Tibial nerve (tissue), 4 donors: ENCODE measurements at regions not wholly inside any gene's neighbourhood (a gene's known extent, or its start where the extent isn't known, plus 50 kb on each side); places are given as distances from the start of the nearest gene placed in this dataset.
A peak's percentile ranks its signal among the peaks of the same experiment; 100 is the strongest.

Experiments
- DNase-seq, 2 donors: peaks; one replicate each; pipeline ENCODE4 v3.0.0-alpha.2; 2019; ENCODE audit warnings: low spot score in 2 of 2
- H3K27ac ChIP-seq, 4 donors: fragments of 200-600 bp; sonication (generic) in 3 of 4; one replicate each; pipeline ENCODE4 v1.5.1; 2017 to 2019; ENCODE audit warnings: mild to moderate bottlenecking in 1 of 4
- H3K27me3 ChIP-seq, 2 donors: fragments of 200-600 bp; sonication (generic) in 1 of 2; one replicate each; pipeline versions ENCODE4 v1.5.1 to v1.6.0; 2017 to 2019
- H3K36me3 ChIP-seq, 3 donors: fragments of 200-600 bp; sonication (generic); one replicate each; pipeline ENCODE4 v1.5.1; 2018 to 2019
- H3K4me1 ChIP-seq, 4 donors: fragments of 200-600 bp; sonication (generic) in 3 of 4; one replicate each; pipeline ENCODE4 v1.5.1; 2017 to 2019
- H3K4me3 ChIP-seq, 4 donors: fragments of 200-600 bp; sonication (generic) in 3 of 4; one replicate each; pipeline ENCODE4 v1.5.1; 2017 to 2019; ENCODE audit warnings: mild to moderate bottlenecking in 1 of 4, moderate library complexity in 1 of 4
- H3K9me3 ChIP-seq, 4 donors: fragments of 200-600 bp; sonication (generic) in 3 of 4; one replicate each; pipeline ENCODE4 v1.5.1; 2017 to 2019
- CTCF ChIP-seq, 5 experiments: fragments of 200-600 bp in 3 of 5; fragments of 450-650 bp in 2 of 5; sonication (generic) in 3 of 5; IDR thresholded peaks; one replicate each; pipeline ENCODE4 v1.5.1; 2016 to 2019; ENCODE audit warnings: antibody characterized with exemption in 5 of 5, mild to moderate bottlenecking in 3 of 5, moderate library complexity in 2 of 5
- EP300 ChIP-seq, 2 donors: sonication (generic); formaldehyde crosslinking; IDR thresholded peaks; one replicate each; pipeline ENCODE4 v1.6.1; 2017; ENCODE audit warnings: antibody characterized with exemption in 2 of 2, mild to moderate bottlenecking in 1 of 2
- POLR2A ChIP-seq, 2 donors: fragments of 450-650 bp; IDR thresholded peaks; one replicate each; pipeline ENCODE4 v1.6.1; 2017; ENCODE audit warnings: antibody characterized with exemption in 2 of 2, mild to moderate bottlenecking in 2 of 2, moderate library complexity in 2 of 2
- WGBS, 2 donors: methylation state at CpG; one replicate each; pipeline ENCODE4 v1.1.5; 2018; 5-methylcytosine and 5-hydroxymethylcytosine counted together

DNA sequence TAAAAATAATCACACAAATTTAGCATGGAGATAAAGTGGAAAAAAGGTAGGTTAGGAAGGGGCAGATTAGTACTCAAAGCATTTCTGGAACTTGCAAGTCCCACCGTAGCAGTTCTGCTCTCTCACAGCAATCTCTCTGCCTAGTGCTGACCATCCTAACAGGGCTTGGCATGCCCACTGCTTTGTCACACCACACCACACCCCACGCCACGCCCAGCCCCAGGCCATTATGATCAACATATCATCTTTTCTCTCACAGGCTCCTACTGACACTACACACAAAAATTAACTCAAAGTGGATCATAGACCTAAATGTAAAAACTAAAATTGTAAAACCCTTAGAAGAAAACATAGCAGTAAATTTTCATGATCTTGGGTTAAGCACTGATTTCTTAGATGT lies 273.7 kb downstream of the DAD1 start:
- Histone ChIP-seq H3K4me3 (no peak overlapping the region), H3K27ac (no peak overlapping the region), H3K4me1 (peaks cover 0 to 3% (median 0%) of the 10 kb centered on the region in 4 donors), H3K9me3 (no peaks in the 10 kb centered on the region), H3K36me3 (no peaks in the 10 kb centered on the region), H3K27me3 (no peaks in the 10 kb centered on the region)
- 82 to 94% methylated on average over 3 of the region's 3 CpGs for WGBS, 2 donors
- TF ChIP-seq EP300 (IDR thresholded peaks at IDR 0.05) (no peak), CTCF (IDR thresholded peaks at IDR 0.05) (no peak), POLR2A (IDR thresholded peaks at IDR 0.05) (no peak)
- no peak for DNase-seq

DNA sequence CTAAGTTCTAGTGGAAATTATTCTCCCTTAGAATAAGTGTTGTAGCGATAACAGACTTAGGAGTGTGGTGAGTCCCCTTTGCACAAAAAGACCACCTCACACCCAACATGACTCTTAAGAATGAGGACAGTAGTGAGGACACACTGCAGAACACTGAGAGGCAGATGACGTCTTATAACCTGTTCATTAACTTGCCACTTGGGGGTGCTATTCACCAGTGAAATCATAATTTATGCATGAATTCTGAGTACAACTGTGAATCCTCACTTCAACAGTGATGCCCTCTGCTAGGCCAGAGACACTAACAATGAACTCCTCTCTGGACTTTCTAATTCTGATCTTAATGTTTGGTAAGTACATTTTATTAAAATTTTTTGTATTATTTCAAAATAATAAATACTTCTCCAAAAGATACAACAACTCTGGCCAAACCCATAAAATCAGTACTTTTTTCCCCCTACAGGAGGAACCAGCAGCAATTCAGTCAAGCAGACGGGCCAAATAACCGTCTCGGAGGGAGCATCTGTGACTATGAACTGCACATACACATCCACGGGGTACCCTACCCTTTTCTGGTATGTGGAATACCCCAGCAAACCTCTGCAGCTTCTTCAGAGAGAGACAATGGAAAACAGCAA lies 274.7 kb downstream of the DAD1 start:
- H3K36me3 ChIP-seq: no peaks in the 10 kb centered on the region
- no peak overlapping the region for H3K27ac ChIP-seq
- WGBS, 2 donors: 48 to 51% methylated on average over 6 of the region's 6 CpGs
- peak in 1 of 2 donors; percentile 54 for DNase-seq
- TF ChIP-seq EP300 (IDR thresholded peaks at IDR 0.05) (no peak), CTCF (IDR thresholded peaks at IDR 0.05) (peak; percentile 35 to 58 (median 53))
- H3K9me3 ChIP-seq: no peaks in the 10 kb centered on the region
- no peak overlapping the region for H3K4me3 ChIP-seq
- H3K4me1 ChIP-seq: no peaks in the 10 kb centered on the region
- no peaks in the 10 kb centered on the region for H3K27me3 ChIP-seq

GRCh38 chr14:22313172-22313801 lies 275.7 kb downstream of the DAD1 start:
- no peak for DNase-seq
- H3K27ac ChIP-seq: no peak overlapping the region
- H3K27me3 ChIP-seq: no peaks in the 10 kb centered on the region
- no peaks in the 10 kb centered on the region for H3K4me1 ChIP-seq
- 48 to 56% methylated on average over 1 of the region's 1 CpG for WGBS, 2 donors
- H3K9me3 ChIP-seq: no peaks in the 10 kb centered on the region
- no peaks in the 10 kb centered on the region for H3K36me3 ChIP-seq
- no peak for TF ChIP-seq CTCF (IDR thresholded peaks at IDR 0.05)
- TF ChIP-seq POLR2A (IDR thresholded peaks at IDR 0.05): no peak
- TF ChIP-seq EP300 (IDR thresholded peaks at IDR 0.05): no peak
- no peak overlapping the region for H3K4me3 ChIP-seq

- H3K27ac ChIP-seq: no peak overlapping the region
- no peak for TF ChIP-seq EP300 (IDR thresholded peaks at IDR 0.05)
- no peak for TF ChIP-seq CTCF (IDR thresholded peaks at IDR 0.05)
- no peak for TF ChIP-seq POLR2A (IDR thresholded peaks at IDR 0.05)
These were observed 277.4 kb downstream of the DAD1 start for GRCh38 chr14:22311636-22312035.

DNA sequence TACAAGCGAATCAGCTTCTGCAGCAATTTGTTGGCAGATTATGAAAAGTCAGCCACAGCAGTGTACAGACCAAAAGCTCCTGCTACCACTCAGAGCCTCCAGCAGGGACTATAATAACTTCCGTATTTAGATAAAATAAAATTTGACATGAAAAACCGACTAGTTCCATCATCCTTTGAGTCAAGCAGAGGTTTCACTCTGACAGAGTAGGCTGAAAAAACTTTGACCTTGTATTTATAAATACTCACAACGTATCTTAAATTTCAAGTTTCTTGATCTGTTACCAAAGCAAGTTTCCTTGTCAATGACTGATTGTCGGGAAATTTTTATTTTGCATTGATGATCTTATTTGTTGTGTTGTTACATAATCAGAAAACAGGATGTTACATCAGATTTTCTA lies 283.4 kb downstream of the DAD1 start:
- Histone ChIP-seq H3K9me3 (no peaks in the 10 kb centered on the region), H3K36me3 (no peaks in the 10 kb centered on the region), H3K4me3 (no peak overlapping the region), H3K27ac (no peak overlapping the region), H3K4me1 (no peaks in the 10 kb centered on the region), H3K27me3 (no peaks in the 10 kb centered on the region)
- TF ChIP-seq EP300 (IDR thresholded peaks at IDR 0.05): no peak
- TF ChIP-seq CTCF (IDR thresholded peaks at IDR 0.05): no peak
- TF ChIP-seq POLR2A (IDR thresholded peaks at IDR 0.05): no peak
- DNase-seq: no peak
- 74 to 78% methylated on average over 5 of the region's 5 CpGs for WGBS, 2 donors

More at GRCh38 chr14:22311636-22312035, 277.4 kb downstream of the DAD1 start:
- no peaks in the 10 kb centered on the region for H3K27me3 ChIP-seq
- no peaks in the 10 kb centered on the region for H3K9me3 ChIP-seq
- H3K36me3 ChIP-seq: no peaks in the 10 kb centered on the region
- WGBS, 2 donors: 71% methylated on average over 1 of the region's 1 CpG
- DNase-seq: no peak
- no peak overlapping the region for H3K4me3 ChIP-seq
- H3K4me1 ChIP-seq: no peaks in the 10 kb centered on the region
